Mucosa of descending colon (tissue), 3 donors: ENCODE measurements at regions not wholly inside any gene's neighbourhood (a gene's known extent, or its start where the extent isn't known, plus 50 kb on each side); places are given as distances from the start of the nearest gene placed in this dataset.

Experiments
- ATAC-seq: fragments of 200-7000 bp; cut with Tn5 transposase; one replicate; pipeline ENCODE4 v1.9.1; 2020; ENCODE audit warnings: mild to moderate bottlenecking, moderate library complexity
- DNase-seq, 3 donors: peaks; one replicate each; pipeline ENCODE4 v3.0.0-alpha.2; 2020
- H3K36me3 ChIP-seq: fragments of 200-600 bp; one replicate; pipeline ENCODE4 v1.8.0; 2021; ENCODE audit warnings: low read depth, mild to moderate bottlenecking
- H3K4me1 ChIP-seq: fragments of 200-600 bp; one replicate; pipeline ENCODE4 v1.8.0; 2021; ENCODE audit warnings: low read depth, mild to moderate bottlenecking
- H3K4me3 ChIP-seq: fragments of 200-600 bp; one replicate; pipeline ENCODE4 v1.8.0; 2021; ENCODE audit warnings: mild to moderate bottlenecking
- H3K9me3 ChIP-seq: fragments of 200-600 bp; one replicate; pipeline ENCODE4 v1.8.0; 2021; ENCODE audit warnings: mild to moderate bottlenecking
- CTCF ChIP-seq: fragments of 200-600 bp; IDR thresholded peaks from one replicate; pipeline ENCODE4 v1.8.0; 2022; ENCODE audit warnings: antibody characterized with exemption, mild to moderate bottlenecking
- intact Hi-C, 2 donors: fragments of 100-400 bp; cut with DNase I in 1 of 2; cut with micrococcal nuclease in 1 of 2; formaldehyde crosslinking; loops; one replicate each; pipeline versions ENCODE4 v1.11.0 to v1.11.1; 2022; cut with DNase I, micrococcal nuclease
- donor health status: DM: no; HTN: no; CAD: no; lungs with moderate emphysema.
- donor health status: DM: no; HTN: no; CAD: no.
- donor health status: DM: no; HTN: yes; CAD: no.

GRCh38 chr4:19819737-19820136 is 432.0 kb upstream of the SLIT2 start:
- Histone ChIP-seq H3K4me3 (no peak overlapping the region), H3K4me1 (no peaks in the 10 kb centered on the region), H3K36me3 (no peaks in the 10 kb centered on the region), H3K9me3 (no peaks in the 10 kb centered on the region)
- no peak for ATAC-seq
- no peak for TF ChIP-seq CTCF
- intact Hi-C loops, result no loop called here
- no peak for DNase-seq

- DNase-seq (no peak), ATAC-seq (no peak)
- no peak for TF ChIP-seq CTCF
- Histone ChIP-seq H3K4me1 (no peaks in the 10 kb centered on the region), H3K36me3 (no peaks in the 10 kb centered on the region), H3K4me3 (no peak overlapping the region), H3K9me3 (no peaks in the 10 kb centered on the region)
- intact Hi-C loops, result no loop called here
Observed at GRCh38 chr4:19809989-19810388, 441.7 kb upstream of the SLIT2 start.

GRCh38 chr4:19807505-19807904 is 444.2 kb upstream of the SLIT2 start:
- Histone ChIP-seq H3K9me3 (no peaks in the 10 kb centered on the region), H3K4me1 (no peaks in the 10 kb centered on the region), H3K4me3 (no peak overlapping the region), H3K36me3 (no peaks in the 10 kb centered on the region)
- no peak for DNase-seq
- no peak for ATAC-seq
- no peak for TF ChIP-seq CTCF
- intact Hi-C loops, result no loop called here

GRCh38 chr4:19806865-19807264 is 444.8 kb upstream of the SLIT2 start:
- H3K9me3 ChIP-seq, result no peaks in the 10 kb centered on the region
- TF ChIP-seq CTCF, result no peak
- ATAC-seq (no peak), DNase-seq (no peak)
- H3K4me3 ChIP-seq, result no peak overlapping the region
- no peaks in the 10 kb centered on the region for H3K4me1 ChIP-seq
- H3K36me3 ChIP-seq, result no peaks in the 10 kb centered on the region
- intact Hi-C loops, result no loop called here

- H3K9me3 ChIP-seq, result no peaks in the 10 kb centered on the region
- no peak for ATAC-seq
- H3K36me3 ChIP-seq, result no peaks in the 10 kb centered on the region
- intact Hi-C loops, result no loop called here
- no peak overlapping the region for H3K4me3 ChIP-seq
- no peak for TF ChIP-seq CTCF
- DNase-seq, result no peak
- no peaks in the 10 kb centered on the region for H3K4me1 ChIP-seq
Observed at GRCh38 chr4:19803406-19803805, 448.3 kb upstream of the SLIT2 start.

- no peak for DNase-seq
- Histone ChIP-seq H3K9me3 (no peaks in the 10 kb centered on the region), H3K4me1 (no peaks in the 10 kb centered on the region), H3K36me3 (no peaks in the 10 kb centered on the region), H3K4me3 (no peak overlapping the region)
- intact Hi-C loops, result no loop called here
- TF ChIP-seq CTCF, result no peak
- no peak for ATAC-seq
Observed at GRCh38 chr4:19793831-19794230, 457.9 kb upstream of the SLIT2 start.
